GM19455 (cell line): ENCODE measurements at regions not wholly inside any gene's neighbourhood (a gene's known extent, or its start where the extent isn't known, plus 50 kb on each side); places are given as distances from the start of the nearest gene placed in this dataset.

Experiments used
- ATAC-seq: cut with Tn5 transposase; IDR thresholded peaks from one replicate; pipeline ENCODE4 v1.9.1; 2021; ENCODE audit not compliant: unreplicated experiment

DNA sequence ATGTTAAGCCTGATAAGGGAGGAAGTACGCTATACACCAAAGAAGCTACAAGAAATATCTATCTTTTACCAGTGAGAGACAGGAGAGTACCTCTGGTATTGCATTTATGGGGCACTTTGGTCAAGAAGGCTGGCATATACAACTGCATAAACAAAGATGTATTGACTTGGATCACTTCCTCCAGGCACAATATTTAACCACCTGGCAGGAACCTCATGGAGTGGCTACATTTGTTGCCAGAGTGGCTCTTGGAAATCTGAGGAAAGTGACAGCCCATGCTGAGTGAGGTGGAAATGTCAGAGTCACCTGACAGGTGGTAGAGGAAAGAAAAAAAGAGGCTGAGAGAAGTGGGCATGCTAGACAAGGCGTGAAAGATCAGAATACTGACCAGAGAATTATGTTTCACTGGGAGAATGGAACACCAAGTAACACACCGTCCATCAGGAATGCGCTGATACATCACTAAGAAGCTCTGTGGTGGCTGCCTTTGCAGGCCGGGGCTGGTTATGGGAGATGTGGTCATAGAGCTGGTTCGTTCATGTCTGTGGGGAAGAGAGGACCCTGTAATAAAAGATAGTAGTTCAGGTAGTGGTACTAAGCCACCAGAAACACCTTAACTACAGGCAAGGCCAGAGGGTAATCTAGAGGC, 61.4 kb upstream of the UFL1 start:
- no peak for ATAC-seq

DNA sequence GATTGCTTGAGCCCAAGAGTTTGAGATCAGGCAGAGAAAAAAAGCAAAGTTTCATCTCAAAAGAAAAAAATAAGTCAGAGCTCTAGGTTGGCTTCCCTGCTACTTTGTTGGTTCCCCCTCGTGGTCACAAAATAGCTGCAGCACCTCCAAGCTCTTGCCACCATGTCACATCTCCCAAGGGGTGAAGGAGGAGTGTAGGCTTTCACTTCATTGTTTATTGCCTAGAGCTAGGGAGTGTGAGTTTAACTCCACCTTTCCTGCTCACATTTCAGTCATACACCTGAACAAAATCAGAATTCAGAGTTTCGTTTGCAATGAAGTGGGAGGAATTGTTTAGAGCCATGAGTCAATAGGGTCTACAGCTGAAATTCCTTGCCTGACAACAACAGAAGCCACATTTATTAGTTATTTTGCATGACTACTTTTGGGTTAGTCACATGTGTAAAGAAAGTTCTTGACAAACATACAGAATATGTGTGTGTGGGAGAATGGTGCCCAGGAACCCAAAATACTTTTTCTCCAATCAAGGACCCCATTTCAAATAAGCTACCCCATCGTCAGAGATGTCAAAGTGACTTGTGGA, 56.2 kb upstream of the UFL1 start:
- ATAC-seq = no peak

DNA sequence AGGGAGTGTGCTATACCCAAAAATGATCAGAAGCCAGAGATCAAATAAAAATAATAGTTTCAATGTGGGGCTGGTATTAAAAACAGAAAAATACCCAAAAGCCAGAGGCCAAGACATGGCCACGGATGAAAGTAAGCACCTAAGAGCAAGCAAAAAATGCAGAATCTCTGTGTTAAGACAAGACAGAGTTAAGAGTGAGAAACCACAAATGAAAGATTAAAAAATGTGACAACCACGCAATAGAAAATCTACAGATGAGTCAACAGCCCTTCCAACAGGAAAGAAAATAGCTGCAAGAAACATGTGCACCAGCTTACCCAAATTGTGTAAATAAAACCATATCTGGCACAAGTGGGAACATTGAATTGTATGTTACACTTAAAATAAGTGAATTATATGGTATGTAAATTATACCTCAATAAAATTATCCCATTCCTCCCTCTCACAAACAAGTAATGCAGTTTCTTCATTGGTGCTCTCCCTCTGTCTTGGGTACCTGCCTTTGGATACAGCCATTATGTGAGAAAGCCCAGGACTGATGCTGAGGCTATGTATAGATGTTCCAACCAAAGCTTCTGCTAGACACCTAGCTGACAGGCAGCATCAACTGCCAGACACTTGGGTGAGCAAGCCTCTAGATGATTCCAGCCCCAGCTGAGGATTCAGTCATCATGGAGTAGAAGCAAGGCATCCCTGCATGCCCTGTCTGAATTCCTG, 55.3 kb upstream of the UFL1 start:
- ATAC-seq = peak; percentile 63

DNA sequence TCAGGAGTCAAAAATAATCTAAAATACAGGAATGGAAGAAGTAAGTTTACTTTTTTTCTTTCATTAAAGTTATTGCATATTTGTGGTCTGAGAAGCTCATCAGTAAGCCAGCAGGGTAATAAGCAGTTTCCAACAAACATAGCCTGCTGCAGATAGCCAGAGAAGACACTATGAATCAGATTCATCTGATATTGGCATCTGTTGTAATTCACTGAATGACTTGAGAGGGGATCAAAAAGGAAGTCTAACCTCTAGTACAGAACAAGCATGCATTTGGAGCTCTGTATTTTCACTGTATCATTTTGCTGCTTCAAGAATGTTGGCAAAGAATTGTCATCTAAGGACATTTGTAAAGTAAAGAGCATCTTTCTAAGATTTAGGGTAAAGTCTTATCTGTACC, 53.8 kb upstream of the UFL1 start:
- no peak for ATAC-seq

DNA sequence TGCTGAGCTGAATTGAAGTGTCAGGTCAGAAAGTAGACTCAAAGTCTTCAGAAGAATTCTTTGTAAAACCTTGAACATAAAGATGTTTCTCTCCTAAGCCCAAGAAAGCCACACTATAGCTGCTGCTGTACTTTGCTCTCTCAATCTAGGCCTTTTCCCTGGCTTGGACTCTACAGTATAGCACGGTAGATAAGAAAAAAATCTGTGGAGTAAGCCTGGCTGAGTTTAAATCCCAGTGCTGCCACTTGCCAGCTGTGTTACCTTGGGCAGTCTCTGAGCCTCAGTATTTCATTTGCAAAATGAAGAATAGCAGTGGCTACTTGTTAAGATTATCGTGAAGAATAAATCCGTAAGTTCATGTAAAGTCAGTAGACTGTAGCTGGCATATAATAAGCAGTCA, 53.3 kb upstream of the UFL1 start:
- ATAC-seq = no peak

DNA sequence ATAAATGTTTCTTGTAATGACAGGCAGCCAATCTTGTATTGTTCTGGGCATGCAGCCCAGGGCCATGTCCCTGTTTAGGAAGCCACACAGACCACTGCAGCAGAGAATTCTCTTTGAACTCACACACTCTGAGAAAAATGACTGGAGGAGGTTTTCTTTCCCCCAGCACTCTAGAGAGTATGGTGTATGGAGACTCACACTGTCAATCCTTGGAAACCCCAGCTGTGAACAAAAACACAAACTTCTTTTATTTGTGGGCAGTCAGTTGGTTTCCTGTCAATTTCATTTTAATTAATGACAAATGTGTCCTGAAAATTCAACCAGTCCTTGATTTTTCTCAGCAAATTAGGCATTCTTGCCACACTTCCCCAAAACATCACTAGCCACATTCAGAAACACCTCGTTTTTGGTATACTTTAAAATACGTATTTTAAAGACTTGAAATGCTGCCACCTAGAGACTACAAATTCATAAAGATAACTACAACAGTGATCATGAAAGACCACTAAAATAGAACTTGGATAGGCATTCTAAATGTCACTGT, 52.9 kb upstream of the UFL1 start:
- ATAC-seq = no peak

DNA sequence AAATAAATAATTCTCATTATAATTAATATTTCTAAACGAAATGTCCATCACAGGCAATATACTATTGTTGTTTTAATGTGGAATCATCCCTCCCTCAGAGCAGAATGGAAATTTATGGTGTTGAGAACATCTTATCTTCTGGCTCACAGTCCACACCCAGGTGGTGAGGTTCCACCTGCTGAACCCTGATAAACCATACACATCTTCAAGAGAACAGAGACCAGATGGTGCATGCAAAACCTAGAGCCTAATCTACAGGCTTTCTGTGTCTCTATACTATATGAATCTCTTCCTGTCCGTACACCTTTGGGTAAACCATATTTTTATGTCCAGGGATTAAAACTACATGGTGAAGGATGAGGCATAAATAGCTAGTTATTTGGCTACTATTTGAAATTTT, 52.3 kb upstream of the UFL1 start:
- ATAC-seq = no peak

DNA sequence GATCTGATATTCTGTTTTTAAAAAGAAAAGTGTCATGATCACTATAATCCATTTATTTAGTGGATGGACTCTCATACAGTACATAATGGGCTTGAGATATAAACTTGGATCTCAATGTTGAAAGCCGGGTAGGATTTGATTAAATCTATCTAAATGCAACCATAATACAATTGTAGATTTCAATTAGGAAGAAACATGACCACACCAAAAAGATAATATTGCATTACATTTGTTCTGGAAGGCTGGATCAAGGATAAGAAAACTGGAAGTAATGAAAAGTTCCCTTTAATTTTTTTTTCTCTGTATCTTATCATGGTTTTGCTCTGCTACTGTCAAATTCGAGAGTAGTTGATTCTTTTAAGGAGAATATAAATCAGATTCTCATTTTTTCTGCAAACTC, 51.3 kb upstream of the UFL1 start:
- ATAC-seq = no peak
